OCI-LY1 (cell line): ENCODE measurements at regions not wholly inside any gene's neighbourhood (a gene's known extent, or its start where the extent isn't known, plus 50 kb on each side); places are given as distances from the start of the nearest gene placed in this dataset.
"Not testable (repeated sequence)": the region's sequence is repeated elsewhere in the genome, so short reads cannot be mapped to it uniquely, and the experiment has no call there.

Experiments used
- H2AFZ ChIP-seq: fragments of 200-600 bp; sonication (generic), shearing (Covaris generic); 2 replicates; pipeline ENCODE4 v1.6.0; 2014; ENCODE audit warnings: antibody characterized with exemption, mild to moderate bottlenecking, low read length
- H3F3A ChIP-seq: fragments of 200-600 bp; sonication (generic), shearing (Covaris generic); 2 replicates; pipeline ENCODE4 v1.6.0; 2014; ENCODE audit warnings: mild to moderate bottlenecking, antibody characterized with exemption, low read length, moderate library complexity; ENCODE audit not compliant: insufficient read depth
- H3K27ac ChIP-seq: fragments of 200-600 bp; sonication (generic); 2 replicates; pipeline ENCODE4 v1.5.1; 2014; ENCODE audit warnings: low read length, mixed run types, mild to moderate bottlenecking, low read depth; ENCODE audit not compliant: poor library complexity, severe bottlenecking
- H3K27me3 ChIP-seq: fragments of 200-600 bp; sonication (generic); 2 replicates; pipeline ENCODE4 v1.6.0; 2014; ENCODE audit warnings: antibody characterized with exemption, mild to moderate bottlenecking, low read length, moderate library complexity; ENCODE audit not compliant: insufficient read depth
- H3K36me3 ChIP-seq: fragments of 200-600 bp; sonication (generic); 2 replicates; pipeline ENCODE4 v1.6.1; 2014; ENCODE audit warnings: mild to moderate bottlenecking, antibody characterized with exemption, low read length, moderate library complexity, mixed read lengths; ENCODE audit not compliant: insufficient read depth
- H3K4me1 ChIP-seq: fragments of 200-600 bp; sonication (generic); 2 replicates; pipeline ENCODE4 v1.5.1; 2014; ENCODE audit warnings: mild to moderate bottlenecking, low read length, moderate library complexity; ENCODE audit not compliant: insufficient read depth, severe bottlenecking
- H3K4me2 ChIP-seq: fragments of 200-600 bp; sonication (generic), shearing (Covaris generic); 2 replicates; pipeline ENCODE4 v1.6.1; 2014; ENCODE audit warnings: low read length
- H3K4me3 ChIP-seq: fragments of 200-600 bp; sonication (generic); 2 replicates; pipeline ENCODE4 v1.5.1; 2014; ENCODE audit warnings: low read length, low read depth, mild to moderate bottlenecking, mixed read lengths; ENCODE audit not compliant: poor library complexity, severe bottlenecking
- H3K79me2 ChIP-seq: fragments of 200-600 bp; shearing (Covaris generic); 2 replicates; pipeline ENCODE4 v1.6.1; 2016; ENCODE audit warnings: mixed run types, low read length, mixed read lengths; ENCODE audit not compliant: insufficient read depth
- H3K9ac ChIP-seq: fragments of 200-600 bp; sonication (generic), shearing (Covaris generic); 2 replicates; pipeline ENCODE4 v1.6.1; 2014; ENCODE audit warnings: mild to moderate bottlenecking, low read length, mixed read lengths
- H3K9me2 ChIP-seq: fragments of 200-600 bp; sonication (generic), shearing (Covaris generic); 2 replicates; pipeline ENCODE4 v1.6.1; 2014; ENCODE audit warnings: low read depth, mild to moderate bottlenecking, low read length, mixed read lengths
- H3K9me3 ChIP-seq: fragments of 200-600 bp; shearing (Covaris generic); 2 replicates; pipeline ENCODE4 v1.6.1; 2014; ENCODE audit warnings: low read length, mixed read lengths
- H4K20me1 ChIP-seq: fragments of 200-600 bp; sonication (generic), shearing (Covaris generic); 2 replicates; pipeline ENCODE4 v1.6.0; 2016; ENCODE audit warnings: mild to moderate bottlenecking, low read length; ENCODE audit not compliant: insufficient read depth
- EZH2 ChIP-seq: fragments of 200-600 bp; sonication (generic), shearing (Covaris generic); IDR thresholded peaks from 2 replicates; pipeline ENCODE4 v1.8.0; 2017; ENCODE audit warnings: borderline replicate concordance, mixed run types, mild to moderate bottlenecking, antibody characterized with exemption, low read length, moderate library complexity, mixed read lengths
- TF ChIP-seq, protein P1 (sequence below): fragments of 200-600 bp; sonication (generic), shearing (Covaris generic); IDR thresholded peaks from 2 replicates; pipeline ENCODE4 v1.5.1; 2017; ENCODE audit warnings: mild to moderate bottlenecking, antibody characterized with exemption, low read length, moderate library complexity, mixed read lengths

DNA sequence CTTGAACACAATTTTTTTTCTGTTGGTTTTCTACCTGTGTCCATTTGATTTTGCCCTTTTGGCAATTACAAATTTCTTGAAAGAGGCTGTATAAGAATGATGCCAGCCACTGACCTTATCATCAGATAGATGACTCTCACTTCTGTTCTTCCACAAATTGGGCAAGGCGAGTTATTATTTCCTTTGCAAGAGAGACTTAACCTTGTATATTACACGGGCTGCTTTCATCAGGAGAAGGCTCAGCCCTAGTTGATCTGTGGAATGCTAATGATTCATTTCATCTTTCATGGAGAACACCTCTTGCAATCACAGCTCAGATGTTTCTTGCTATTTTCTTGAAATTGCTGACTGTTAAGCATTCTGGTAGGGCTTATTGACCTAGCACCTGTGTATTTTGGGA, 1155.4 kb downstream of the STIM2 start:
- no peak overlapping the region for H3K4me3 ChIP-seq
- H3F3A ChIP-seq: no peaks in the 10 kb centered on the region
- TF ChIP-seq, protein P1, sequence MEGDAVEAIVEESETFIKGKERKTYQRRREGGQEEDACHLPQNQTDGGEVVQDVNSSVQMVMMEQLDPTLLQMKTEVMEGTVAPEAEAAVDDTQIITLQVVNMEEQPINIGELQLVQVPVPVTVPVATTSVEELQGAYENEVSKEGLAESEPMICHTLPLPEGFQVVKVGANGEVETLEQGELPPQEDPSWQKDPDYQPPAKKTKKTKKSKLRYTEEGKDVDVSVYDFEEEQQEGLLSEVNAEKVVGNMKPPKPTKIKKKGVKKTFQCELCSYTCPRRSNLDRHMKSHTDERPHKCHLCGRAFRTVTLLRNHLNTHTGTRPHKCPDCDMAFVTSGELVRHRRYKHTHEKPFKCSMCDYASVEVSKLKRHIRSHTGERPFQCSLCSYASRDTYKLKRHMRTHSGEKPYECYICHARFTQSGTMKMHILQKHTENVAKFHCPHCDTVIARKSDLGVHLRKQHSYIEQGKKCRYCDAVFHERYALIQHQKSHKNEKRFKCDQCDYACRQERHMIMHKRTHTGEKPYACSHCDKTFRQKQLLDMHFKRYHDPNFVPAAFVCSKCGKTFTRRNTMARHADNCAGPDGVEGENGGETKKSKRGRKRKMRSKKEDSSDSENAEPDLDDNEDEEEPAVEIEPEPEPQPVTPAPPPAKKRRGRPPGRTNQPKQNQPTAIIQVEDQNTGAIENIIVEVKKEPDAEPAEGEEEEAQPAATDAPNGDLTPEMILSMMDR: no peak
- no peak for TF ChIP-seq EZH2
- no peaks in the 10 kb centered on the region for H3K9me2 ChIP-seq
- H3K79me2 ChIP-seq: no peaks in the 10 kb centered on the region
- H4K20me1 ChIP-seq: no peaks in the 10 kb centered on the region
- no peaks in the 10 kb centered on the region for H3K36me3 ChIP-seq
- H3K9me3 ChIP-seq: no peaks in the 10 kb centered on the region
- no peaks in the 10 kb centered on the region for H3K27me3 ChIP-seq
- no peak overlapping the region for H3K27ac ChIP-seq
- H2AFZ ChIP-seq: no peak overlapping the region
- no peak overlapping the region for H3K4me2 ChIP-seq
- no peaks in the 10 kb centered on the region for H3K4me1 ChIP-seq
- no peak overlapping the region for H3K9ac ChIP-seq

DNA sequence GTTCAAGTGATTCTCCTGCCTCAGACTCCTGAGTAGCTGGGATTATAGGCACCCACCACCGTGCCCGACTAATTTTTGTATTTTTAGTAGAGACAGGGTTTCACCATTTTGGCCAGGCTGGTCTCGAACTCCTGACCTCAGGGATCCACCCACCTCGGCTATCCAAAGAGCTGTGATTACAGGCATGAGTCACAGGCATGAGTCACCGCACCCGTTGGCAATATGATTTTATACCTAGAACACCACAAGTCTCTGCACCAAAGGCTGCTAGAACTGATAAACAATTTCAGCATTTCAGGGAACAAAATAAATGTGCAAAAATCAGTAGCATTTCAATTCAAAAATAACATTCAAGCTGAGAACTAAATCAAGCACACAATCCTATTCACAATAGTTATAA, 1177.6 kb downstream of the STIM2 start:
- H3K9me3 ChIP-seq, H3K27ac ChIP-seq, H3K4me1 ChIP-seq, H3K4me3 ChIP-seq, H3K27me3 ChIP-seq, H3K79me2 ChIP-seq, H3K4me2 ChIP-seq, H3F3A ChIP-seq, H2AFZ ChIP-seq, H3K9me2 ChIP-seq, H3K36me3 ChIP-seq, H3K9ac ChIP-seq, H4K20me1 ChIP-seq: not testable (repeated sequence)

DNA sequence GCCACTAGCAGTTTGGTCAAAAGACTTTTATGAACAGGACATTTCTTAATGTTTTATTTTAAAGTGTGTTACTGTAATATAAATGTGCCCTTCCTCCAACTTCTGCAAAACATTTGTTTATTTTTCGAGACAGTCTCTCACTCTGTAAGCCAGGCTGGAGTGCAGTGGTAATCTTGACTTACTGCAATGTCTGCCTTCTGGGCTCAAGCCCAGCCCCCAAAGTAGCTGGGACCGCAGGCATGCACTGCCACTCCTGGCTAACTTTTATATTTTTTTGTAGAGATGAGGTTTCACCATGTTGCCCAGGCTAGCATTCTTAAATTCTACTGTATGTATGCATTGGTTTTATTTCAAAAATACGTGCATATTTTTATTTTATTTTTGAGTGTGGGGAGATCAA, 1201.9 kb downstream of the STIM2 start:
- Histone ChIP-seq H3K27ac (no peak overlapping the region), H2AFZ (no peak overlapping the region), H3K4me1 (no peaks in the 10 kb centered on the region), H3K9ac (no peak overlapping the region), H3K4me2 (no peak overlapping the region), H3F3A (no peaks in the 10 kb centered on the region), H3K79me2 (no peaks in the 10 kb centered on the region), H3K27me3 (no peaks in the 10 kb centered on the region), H3K9me3 (no peaks in the 10 kb centered on the region), H3K36me3 (no peaks in the 10 kb centered on the region), H3K4me3 (no peak overlapping the region), H4K20me1 (no peaks in the 10 kb centered on the region), H3K9me2 (no peaks in the 10 kb centered on the region)
- TF ChIP-seq, protein P1: no peak
- no peak for TF ChIP-seq EZH2

DNA sequence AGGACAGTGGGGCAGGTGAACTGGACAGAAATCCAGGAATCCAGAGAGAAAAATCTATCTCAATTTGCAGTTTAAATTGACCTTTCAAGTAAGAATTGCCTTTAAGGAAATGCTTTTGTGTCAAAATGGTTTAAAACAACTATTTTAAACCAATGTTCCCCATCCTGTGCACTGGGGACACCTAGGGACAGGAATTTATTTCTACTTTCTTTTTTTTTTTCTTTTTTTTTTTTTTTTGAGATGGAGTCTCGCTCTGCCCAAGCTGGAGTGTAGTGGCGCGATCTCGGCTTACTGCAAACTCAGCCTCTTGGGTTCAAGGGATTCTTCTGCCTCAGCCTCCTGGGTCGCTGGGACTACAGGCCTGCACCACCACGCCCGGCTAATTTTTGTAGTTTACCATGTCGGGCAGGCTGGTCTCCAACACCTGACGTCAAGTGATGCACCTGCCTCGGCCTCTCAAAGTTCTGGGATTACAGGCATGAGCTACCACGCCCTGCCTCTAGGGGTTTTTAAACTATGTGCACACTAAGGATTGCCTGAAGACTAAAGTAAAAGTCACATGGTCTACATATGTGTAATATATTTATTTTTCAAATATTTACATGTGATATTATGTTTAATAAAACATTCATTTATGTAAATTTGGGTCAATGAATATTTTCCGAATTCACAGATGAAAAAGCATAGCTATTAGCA, 1213.4 kb downstream of the STIM2 start:
- H3K27ac ChIP-seq: no peak overlapping the region
- no peaks in the 10 kb centered on the region for H3K27me3 ChIP-seq
- H3K9ac ChIP-seq: no peak overlapping the region
- no peaks in the 10 kb centered on the region for H3K9me3 ChIP-seq
- H2AFZ ChIP-seq: no peak overlapping the region
- no peaks in the 10 kb centered on the region for H3K79me2 ChIP-seq
- H3K4me3 ChIP-seq: no peak overlapping the region
- no peaks in the 10 kb centered on the region for H3K4me1 ChIP-seq
- no peak for TF ChIP-seq EZH2
- TF ChIP-seq, protein P1: no peak
- H3F3A ChIP-seq: no peaks in the 10 kb centered on the region
- H4K20me1 ChIP-seq: no peaks in the 10 kb centered on the region
- no peak overlapping the region for H3K4me2 ChIP-seq
- no peaks in the 10 kb centered on the region for H3K9me2 ChIP-seq
- H3K36me3 ChIP-seq: no peaks in the 10 kb centered on the region
